ENCODE measurements at regions not wholly inside any gene's neighbourhood (a gene's known extent, or its start where the extent isn't known, plus 50 kb on each side); places are given as distances from the start of the nearest gene placed in this dataset.

DNA sequence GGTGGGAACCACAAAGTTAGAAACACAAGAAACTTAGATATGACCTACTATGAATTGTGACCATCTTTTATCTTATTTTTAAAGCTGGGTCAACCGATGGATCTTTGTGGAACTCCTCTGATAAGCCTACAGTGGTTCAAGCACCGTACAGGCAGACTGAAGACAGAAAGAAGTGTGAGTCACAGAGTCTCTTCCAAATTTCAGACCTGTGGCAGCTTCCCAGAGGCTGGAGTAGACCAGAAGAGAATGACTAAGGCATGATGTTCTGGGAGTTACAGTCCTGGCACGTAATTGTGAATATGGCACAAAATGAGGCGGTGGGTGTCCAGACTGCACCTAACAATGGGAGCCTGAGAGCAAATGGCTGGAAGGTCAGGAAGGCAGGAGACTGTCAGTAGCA is 70.0 kb downstream of the LMO4 start:
- peaks cover 29% of the 10 kb centered on the region for H3K4me1 ChIP-seq (ENCODE audit: insufficient read depth, low read length, poor library complexity, severe bottlenecking)
- no peaks in the 10 kb centered on the region for H3K36me3 ChIP-seq (ENCODE audit: insufficient read depth, low read length, poor library complexity, severe bottlenecking)
- no peaks in the 10 kb centered on the region for H3K27me3 ChIP-seq (replicated peaks; ENCODE audit: insufficient read depth, low read depth, low read length, poor library complexity)
- intact Hi-C loops (cut with micrococcal nuclease; ENCODE audit: unreplicated experiment), result no loop called here
- no peak overlapping the region for H3K27ac ChIP-seq (ENCODE audit: low read depth, low read length, poor library complexity, severe bottlenecking)
- no peaks in the 10 kb centered on the region for H3K9me3 ChIP-seq (ENCODE audit: low read depth, low read length, poor library complexity, severe bottlenecking)
- TF ChIP-seq EZH2 (IDR thresholded peaks at IDR 0.05; ENCODE audit: borderline replicate concordance, low read depth, low read length, poor library complexity, severe bottlenecking), result no peak
- TF ChIP-seq, protein P1, sequence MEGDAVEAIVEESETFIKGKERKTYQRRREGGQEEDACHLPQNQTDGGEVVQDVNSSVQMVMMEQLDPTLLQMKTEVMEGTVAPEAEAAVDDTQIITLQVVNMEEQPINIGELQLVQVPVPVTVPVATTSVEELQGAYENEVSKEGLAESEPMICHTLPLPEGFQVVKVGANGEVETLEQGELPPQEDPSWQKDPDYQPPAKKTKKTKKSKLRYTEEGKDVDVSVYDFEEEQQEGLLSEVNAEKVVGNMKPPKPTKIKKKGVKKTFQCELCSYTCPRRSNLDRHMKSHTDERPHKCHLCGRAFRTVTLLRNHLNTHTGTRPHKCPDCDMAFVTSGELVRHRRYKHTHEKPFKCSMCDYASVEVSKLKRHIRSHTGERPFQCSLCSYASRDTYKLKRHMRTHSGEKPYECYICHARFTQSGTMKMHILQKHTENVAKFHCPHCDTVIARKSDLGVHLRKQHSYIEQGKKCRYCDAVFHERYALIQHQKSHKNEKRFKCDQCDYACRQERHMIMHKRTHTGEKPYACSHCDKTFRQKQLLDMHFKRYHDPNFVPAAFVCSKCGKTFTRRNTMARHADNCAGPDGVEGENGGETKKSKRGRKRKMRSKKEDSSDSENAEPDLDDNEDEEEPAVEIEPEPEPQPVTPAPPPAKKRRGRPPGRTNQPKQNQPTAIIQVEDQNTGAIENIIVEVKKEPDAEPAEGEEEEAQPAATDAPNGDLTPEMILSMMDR (conservative IDR thresholded peaks at IDR 0.05; ENCODE audit: low read depth, low read length), result no peak
- ChIA-PET CTCF (no interaction called here), POLR2A (ENCODE audit: low non-redundant PET) (no interaction called here)
- DNase-seq (ENCODE audit: low spot score), result no peak
- no peak overlapping the region for H3K4me3 ChIP-seq (ENCODE audit: low read depth, low read length, poor library complexity, severe bottlenecking)
- no TSS peak for BruUV-seq (replicated peaks)

DNA sequence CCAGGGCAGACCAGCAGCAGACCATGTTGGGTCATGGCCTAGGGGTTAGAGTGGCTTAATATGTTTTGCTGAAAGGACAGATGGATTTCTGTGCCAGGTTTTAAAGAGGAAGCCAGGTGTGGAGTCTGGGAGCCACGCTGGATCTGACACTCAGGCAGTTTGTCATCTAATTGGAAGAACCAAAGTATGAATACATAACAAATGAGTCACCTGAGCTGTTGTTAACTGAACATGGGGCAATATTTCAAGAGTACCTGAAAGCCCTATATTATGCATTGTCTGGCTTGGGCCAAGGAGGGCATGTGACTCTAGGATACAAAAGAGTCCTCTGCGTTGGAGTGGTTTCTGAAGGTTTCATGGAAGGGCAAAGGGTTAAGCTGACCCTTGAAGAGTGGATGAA is 70.6 kb downstream of the LMO4 start:
- no peaks in the 10 kb centered on the region for H3K36me3 ChIP-seq (ENCODE audit: insufficient read depth, low read length, poor library complexity, severe bottlenecking)
- DNase-seq (ENCODE audit: low spot score), result no peak
- no peak overlapping the region for H3K27ac ChIP-seq (ENCODE audit: low read depth, low read length, poor library complexity, severe bottlenecking)
- no peaks in the 10 kb centered on the region for H3K27me3 ChIP-seq (replicated peaks; ENCODE audit: insufficient read depth, low read depth, low read length, poor library complexity)
- CTCF ChIA-PET, result no interaction called here
- intact Hi-C loops (cut with micrococcal nuclease; ENCODE audit: unreplicated experiment), result no loop called here
- H3K9me3 ChIP-seq (ENCODE audit: low read depth, low read length, poor library complexity, severe bottlenecking), result no peaks in the 10 kb centered on the region
- peaks cover 27% of the 10 kb centered on the region for H3K4me1 ChIP-seq (ENCODE audit: insufficient read depth, low read length, poor library complexity, severe bottlenecking)
- no TSS peak for BruUV-seq (replicated peaks)
- TF ChIP-seq EZH2 (IDR thresholded peaks at IDR 0.05; ENCODE audit: borderline replicate concordance, low read depth, low read length, poor library complexity, severe bottlenecking), result no peak
- TF ChIP-seq, protein P1 (conservative IDR thresholded peaks at IDR 0.05; ENCODE audit: low read depth, low read length), result no peak
- H3K4me3 ChIP-seq (ENCODE audit: low read depth, low read length, poor library complexity, severe bottlenecking), result no peak overlapping the region
- POLR2A ChIA-PET (ENCODE audit: low non-redundant PET), result no interaction called here

DNA sequence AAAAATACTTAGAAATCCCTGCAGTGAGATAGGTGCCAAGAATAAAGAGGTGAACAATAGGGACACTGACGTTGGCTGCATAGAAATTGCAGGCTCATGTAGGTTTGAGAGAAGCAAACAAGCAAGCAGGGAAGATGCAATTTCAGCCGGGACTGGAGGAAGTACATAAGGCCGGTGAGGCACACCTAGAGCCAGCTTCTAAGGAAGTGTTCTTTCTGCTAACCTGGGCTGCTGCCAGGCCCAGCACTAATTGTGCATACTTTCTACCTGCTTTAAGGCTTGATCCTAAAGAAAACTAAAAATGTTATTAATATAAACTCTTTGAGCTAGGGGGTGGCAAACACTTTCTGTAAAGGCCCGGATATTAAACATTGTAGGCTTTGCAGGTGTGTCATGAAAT is 71.0 kb downstream of the LMO4 start:
- no peaks in the 10 kb centered on the region for H3K27me3 ChIP-seq (replicated peaks; ENCODE audit: insufficient read depth, low read depth, low read length, poor library complexity)
- ChIA-PET CTCF (no interaction called here), POLR2A (ENCODE audit: low non-redundant PET) (no interaction called here)
- no peak for DNase-seq (ENCODE audit: low spot score)
- intact Hi-C loops (cut with micrococcal nuclease; ENCODE audit: unreplicated experiment), result no loop called here
- H3K4me1 ChIP-seq (ENCODE audit: insufficient read depth, low read length, poor library complexity, severe bottlenecking), result peaks cover 27% of the 10 kb centered on the region
- no peak overlapping the region for H3K4me3 ChIP-seq (ENCODE audit: low read depth, low read length, poor library complexity, severe bottlenecking)
- H3K27ac ChIP-seq (ENCODE audit: low read depth, low read length, poor library complexity, severe bottlenecking), result no peak overlapping the region
- no peak for TF ChIP-seq EZH2 (IDR thresholded peaks at IDR 0.05; ENCODE audit: borderline replicate concordance, low read depth, low read length, poor library complexity, severe bottlenecking)
- TF ChIP-seq, protein P1 (conservative IDR thresholded peaks at IDR 0.05; ENCODE audit: low read depth, low read length), result no peak
- no TSS peak for BruUV-seq (replicated peaks)
- no peaks in the 10 kb centered on the region for H3K36me3 ChIP-seq (ENCODE audit: insufficient read depth, low read length, poor library complexity, severe bottlenecking)
- H3K9me3 ChIP-seq (ENCODE audit: low read depth, low read length, poor library complexity, severe bottlenecking), result no peaks in the 10 kb centered on the region

Data from A673 (cell line).